GM23338 (cell line): ENCODE measurements at regions not wholly inside any gene's neighbourhood (a gene's known extent, or its start where the extent isn't known, plus 50 kb on each side); places are given as distances from the start of the nearest gene placed in this dataset.

Experiments used
- CREB1 ChIP-seq: fragments of 250-450 bp; sonication (Bioruptor Pico); IDR thresholded peaks from 2 replicates; pipeline ENCODE4 v1.5.0; 2020; ENCODE audit warnings: low read depth, mild to moderate bottlenecking, moderate library complexity
- ETS1 ChIP-seq: IDR thresholded peaks from 2 replicates; pipeline ENCODE4 v1.6.1; 2016; ENCODE audit warnings: antibody characterized with exemption
- JUNB ChIP-seq: IDR thresholded peaks from one replicate; pipeline ENCODE4 v1.6.1; 2016; ENCODE audit warnings: antibody characterized with exemption; ENCODE audit not compliant: unreplicated experiment
- REST ChIP-seq: IDR thresholded peaks from one replicate; pipeline ENCODE4 v1.6.1; 2018; ENCODE audit warnings: antibody characterized with exemption; ENCODE audit not compliant: unreplicated experiment
- ZNF462 ChIP-seq: fragments of 250-450 bp; sonication (Bioruptor Pico); IDR thresholded peaks from 2 replicates; pipeline ENCODE4 v1.5.0; 2020; ENCODE audit warnings: mild to moderate bottlenecking, moderate library complexity
- TF ChIP-seq, protein P1 (sequence below), 2 experiments: fragments of 200-600 bp in 1 of 2; sonication (generic) in 1 of 2; conservative IDR thresholded peaks; 2 replicates each; pipeline versions ENCODE4 v1.5.1 to v1.6.1; 2016 to 2017; ENCODE audit warnings: antibody characterized with exemption in 2 of 2, low read depth in 2 of 2, mild to moderate bottlenecking in 2 of 2, moderate library complexity in 1 of 2

- TF ChIP-seq ZNF462 (CRISPR knock-in tag) (no peak), JUNB (no peak), ETS1 (no peak), CREB1 (CRISPR knock-in tag) (no peak), REST (no peak)
- TF ChIP-seq, protein P1, sequence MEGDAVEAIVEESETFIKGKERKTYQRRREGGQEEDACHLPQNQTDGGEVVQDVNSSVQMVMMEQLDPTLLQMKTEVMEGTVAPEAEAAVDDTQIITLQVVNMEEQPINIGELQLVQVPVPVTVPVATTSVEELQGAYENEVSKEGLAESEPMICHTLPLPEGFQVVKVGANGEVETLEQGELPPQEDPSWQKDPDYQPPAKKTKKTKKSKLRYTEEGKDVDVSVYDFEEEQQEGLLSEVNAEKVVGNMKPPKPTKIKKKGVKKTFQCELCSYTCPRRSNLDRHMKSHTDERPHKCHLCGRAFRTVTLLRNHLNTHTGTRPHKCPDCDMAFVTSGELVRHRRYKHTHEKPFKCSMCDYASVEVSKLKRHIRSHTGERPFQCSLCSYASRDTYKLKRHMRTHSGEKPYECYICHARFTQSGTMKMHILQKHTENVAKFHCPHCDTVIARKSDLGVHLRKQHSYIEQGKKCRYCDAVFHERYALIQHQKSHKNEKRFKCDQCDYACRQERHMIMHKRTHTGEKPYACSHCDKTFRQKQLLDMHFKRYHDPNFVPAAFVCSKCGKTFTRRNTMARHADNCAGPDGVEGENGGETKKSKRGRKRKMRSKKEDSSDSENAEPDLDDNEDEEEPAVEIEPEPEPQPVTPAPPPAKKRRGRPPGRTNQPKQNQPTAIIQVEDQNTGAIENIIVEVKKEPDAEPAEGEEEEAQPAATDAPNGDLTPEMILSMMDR (conservative IDR thresholded peaks at IDR 0.05; ENCODE audit: low read depth in 2 of 2), result no peak
These were observed 1442.8 kb upstream of the SLC39A10 start (continued) for GRCh38 chr2:194214192-194214591.
